Activated B cell treated with CpG ODN at 0.5 μM for 24 hours (primary cell): ENCODE measurements at regions not wholly inside any gene's neighbourhood (a gene's known extent, or its start where the extent isn't known, plus 50 kb on each side); places are given as distances from the start of the nearest gene placed in this dataset.

ENCODE experiments used
- ATAC-seq: fragments of 200-7000 bp; cut with Tn5 transposase; one replicate; pipeline ENCODE4 v1.10.0; 2021; ENCODE audit warnings: low read depth, mild to moderate bottlenecking, moderate library complexity
- CTCF ChIA-PET: fragments of 350-600 bp; sonication (Branson Sonifier 250); formaldehyde crosslinking; loops from one replicate; lab custom pipeline; 2021; ENCODE audit warnings: antibody characterized with exemption; lab: Charles Lee
- POLR2A ChIA-PET: fragments of 350-600 bp; sonication (Branson Sonifier 250); formaldehyde crosslinking; loops from one replicate; lab custom pipeline; 2021; ENCODE audit warnings: antibody characterized with exemption; lab: Charles Lee
- DNase-seq: peaks from one replicate; pipeline ENCODE4 v3.0.0; 2022
- H3K27ac Mint-ChIP-seq: one replicate; pipeline ENCODE4 v1.8.0; 2020; ENCODE audit warnings: mixed read lengths
- H3K27me3 Mint-ChIP-seq: one replicate; pipeline ENCODE4 v1.8.0; 2021; ENCODE audit warnings: mixed read lengths
- H3K36me3 Mint-ChIP-seq: one replicate; pipeline ENCODE4 v1.8.0; 2021; ENCODE audit warnings: low read depth, mixed read lengths
- H3K4me1 Mint-ChIP-seq: one replicate; pipeline ENCODE4 v1.8.0; 2021; ENCODE audit warnings: mixed read lengths
- H3K4me3 Mint-ChIP-seq: one replicate; pipeline ENCODE4 v1.8.0; 2020; ENCODE audit warnings: mild to moderate bottlenecking, mixed read lengths
- H3K9me3 Mint-ChIP-seq: one replicate; pipeline ENCODE4 v1.8.0; 2020; ENCODE audit warnings: mixed read lengths
- CTCF ChIP-seq: fragments of 200-600 bp; IDR thresholded peaks from one replicate; pipeline ENCODE4 v1.8.0; 2022; ENCODE audit warnings: antibody characterized with exemption, mild to moderate bottlenecking
- intact Hi-C: fragments of 100-400 bp; cut with micrococcal nuclease; formaldehyde crosslinking; loops from one replicate; pipeline ENCODE4 v1.15.1; 2024

DNA sequence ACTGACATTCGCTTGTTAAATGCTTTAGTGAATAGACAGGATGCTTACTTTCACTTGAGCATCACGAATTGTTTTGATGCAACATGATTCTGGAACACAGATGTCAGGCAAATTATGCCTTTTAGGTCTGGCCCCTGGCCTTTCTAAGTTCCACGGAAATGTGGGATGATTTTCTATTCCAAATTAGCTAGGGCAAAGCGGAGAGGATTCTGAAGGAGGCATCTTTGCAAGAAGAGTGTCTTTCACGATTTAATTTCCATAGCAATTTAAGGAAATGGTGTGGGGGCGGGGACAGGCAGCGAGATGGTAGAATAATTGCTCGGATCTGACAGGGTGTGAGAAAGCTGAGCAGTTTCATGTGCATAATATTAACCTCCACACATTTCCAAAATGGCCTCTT is 238.5 kb upstream of the KCNMB2 start:
- intact Hi-C loops, result no loop called here
- Mint-ChIP-seq H3K36me3 (no peaks in the 10 kb centered on the region), H3K27ac (no peak overlapping the region), H3K4me3 (no peak overlapping the region), H3K4me1 (no peaks in the 10 kb centered on the region), H3K27me3 (no peaks in the 10 kb centered on the region), H3K9me3 (no peaks in the 10 kb centered on the region)
- no peak for DNase-seq
- no peak for TF ChIP-seq CTCF
- no peak for ATAC-seq
- ChIA-PET POLR2A (no interaction called here), CTCF (no interaction called here)

DNA sequence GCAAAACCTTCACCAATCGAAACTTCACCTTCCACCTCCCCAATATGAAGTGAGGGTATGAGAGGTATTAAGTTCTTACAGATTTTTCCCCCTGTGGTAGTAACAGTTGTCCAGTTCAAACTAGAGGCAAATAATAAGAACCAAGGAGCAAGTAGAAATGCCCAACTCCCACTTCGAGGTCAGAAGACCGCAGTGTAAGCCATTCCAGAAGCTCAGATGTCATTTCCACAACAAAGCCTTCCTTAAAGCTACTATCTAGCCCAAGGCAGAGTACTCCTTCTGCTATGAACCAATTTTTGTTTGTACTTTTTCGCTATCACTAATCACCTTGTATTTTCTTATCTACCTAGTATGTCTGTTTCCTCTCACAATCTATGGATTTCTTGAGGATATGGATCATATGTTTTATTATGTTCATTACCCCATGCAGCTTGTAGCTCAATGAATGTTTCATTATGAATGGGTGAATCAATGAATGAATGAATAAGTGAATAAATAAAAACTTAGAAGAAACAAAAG is 235.7 kb upstream of the KCNMB2 start:
- intact Hi-C loops, result no loop called here
- Mint-ChIP-seq H3K27ac (no peak overlapping the region), H3K36me3 (no peaks in the 10 kb centered on the region), H3K27me3 (no peaks in the 10 kb centered on the region), H3K4me1 (no peaks in the 10 kb centered on the region), H3K9me3 (no peaks in the 10 kb centered on the region), H3K4me3 (no peak overlapping the region)
- POLR2A ChIA-PET, result no interaction called here
- ATAC-seq (no peak), DNase-seq (no peak)
- TF ChIP-seq CTCF, result no peak
- CTCF ChIA-PET, result no interaction called here

GRCh38 chr3:178302966-178303930 is 233.0 kb upstream of the KCNMB2 start:
- Mint-ChIP-seq H3K36me3 (no peaks in the 10 kb centered on the region), H3K4me1 (no peaks in the 10 kb centered on the region), H3K27ac (no peak overlapping the region), H3K27me3 (no peaks in the 10 kb centered on the region), H3K9me3 (no peaks in the 10 kb centered on the region), H3K4me3 (no peak overlapping the region)
- DNase-seq (no peak), ATAC-seq (no peak)
- CTCF ChIA-PET, result no interaction called here
- intact Hi-C loops, result no loop called here
- POLR2A ChIA-PET, result no interaction called here
- TF ChIP-seq CTCF, result no peak

DNA sequence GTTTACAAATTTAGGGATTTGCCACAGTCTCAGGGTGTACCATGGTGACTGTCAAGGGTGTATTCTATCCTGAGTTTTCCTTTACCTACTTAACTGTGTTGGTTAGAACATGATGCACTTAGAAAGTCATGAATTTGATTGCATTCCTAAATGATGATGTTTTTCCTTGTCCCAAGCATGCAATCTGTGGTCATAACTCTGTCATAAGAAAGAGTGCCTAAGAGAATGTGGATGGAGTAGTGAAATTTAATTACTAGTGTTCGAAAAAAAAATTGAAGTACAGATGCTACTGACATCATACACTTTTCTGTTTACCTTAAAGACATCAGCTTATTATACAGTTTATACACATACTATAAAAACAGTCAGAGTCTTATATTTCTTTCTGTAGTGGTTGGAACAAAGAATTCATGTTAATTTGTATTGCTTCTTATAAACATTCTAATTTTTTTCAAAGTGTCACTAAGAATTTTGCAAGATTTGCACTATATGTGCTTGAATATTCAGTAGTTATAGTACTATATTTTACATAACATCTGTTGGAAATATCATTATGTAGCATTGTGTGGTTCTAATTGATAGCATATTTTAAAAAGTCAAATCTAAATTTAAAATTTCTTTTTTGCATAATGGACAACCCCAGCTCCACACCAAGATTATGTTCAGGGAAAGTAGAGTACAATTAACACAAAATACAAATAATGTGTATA is 231.3 kb upstream of the KCNMB2 start:
- ChIA-PET POLR2A (no interaction called here), CTCF (no interaction called here)
- TF ChIP-seq CTCF, result no peak
- no peaks in the 10 kb centered on the region for H3K4me1 Mint-ChIP-seq
- H3K36me3 Mint-ChIP-seq, result no peaks in the 10 kb centered on the region
- H3K27ac Mint-ChIP-seq, result no peak overlapping the region
- DNase-seq, result no peak
- ATAC-seq, result no peak
- no peaks in the 10 kb centered on the region for H3K9me3 Mint-ChIP-seq
- no peaks in the 10 kb centered on the region for H3K27me3 Mint-ChIP-seq
- no peak overlapping the region for H3K4me3 Mint-ChIP-seq
- intact Hi-C loops, result no loop called here
